Astrocyte of the hippocampus (primary cell): ENCODE measurements at regions not wholly inside any gene's neighbourhood (a gene's known extent, or its start where the extent isn't known, plus 50 kb on each side); places are given as distances from the start of the nearest gene placed in this dataset.
A peak's percentile ranks its signal among the peaks of the same experiment; 100 is the strongest.
"Not testable (repeated sequence)": the region's sequence is repeated elsewhere in the genome, so short reads cannot be mapped to it uniquely, and the experiment has no call there.

ENCODE experiments used
- DNase-seq: peaks from one replicate; pipeline ENCODE4 v3.0.0; 2011; ENCODE audit warnings: low read depth, low spot score

DNA sequence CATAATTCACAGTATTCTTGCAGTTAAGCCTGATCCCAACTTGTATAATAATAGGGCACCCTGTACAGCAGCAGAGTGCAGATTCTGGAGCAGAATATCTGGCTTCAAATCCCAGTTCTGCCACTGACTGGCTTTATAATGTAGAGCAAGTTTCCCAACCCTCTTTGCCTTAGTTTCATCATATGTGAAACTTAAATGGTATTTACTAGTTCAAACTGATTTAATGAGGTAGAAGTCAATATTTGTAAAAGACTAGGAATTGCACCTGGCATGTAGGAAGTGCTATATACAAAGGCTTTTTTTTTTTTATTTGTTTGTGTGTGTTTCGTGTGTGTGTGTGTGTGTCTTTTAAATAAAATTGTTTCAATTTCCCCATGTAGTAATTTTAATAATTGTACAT lies 125.9 kb downstream of the CCER1 start:
- no peak for DNase-seq

DNA sequence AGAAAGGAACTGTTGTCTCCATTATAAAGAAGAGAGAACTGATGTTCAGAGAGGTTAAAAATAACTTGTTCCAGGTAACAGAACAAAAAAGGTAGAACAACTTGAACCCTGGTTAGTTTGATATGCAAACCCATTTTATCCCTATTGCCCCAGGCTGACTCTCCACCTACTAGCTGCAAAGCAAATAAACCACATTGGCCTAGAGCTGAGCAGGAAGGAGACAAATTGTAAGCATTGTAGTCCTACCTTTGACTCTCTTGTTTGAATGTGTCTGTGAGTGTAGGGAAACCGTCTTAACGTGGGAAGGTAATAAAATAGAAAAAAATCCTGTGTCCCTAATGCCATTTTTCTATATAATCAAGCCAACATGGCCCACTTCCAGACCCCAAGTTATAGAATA lies 126.4 kb downstream of the CCER1 start:
- DNase-seq = no peak

GRCh38 chr12:90827567-90827966 lies 127.4 kb downstream of the CCER1 start:
- DNase-seq = no peak

DNA sequence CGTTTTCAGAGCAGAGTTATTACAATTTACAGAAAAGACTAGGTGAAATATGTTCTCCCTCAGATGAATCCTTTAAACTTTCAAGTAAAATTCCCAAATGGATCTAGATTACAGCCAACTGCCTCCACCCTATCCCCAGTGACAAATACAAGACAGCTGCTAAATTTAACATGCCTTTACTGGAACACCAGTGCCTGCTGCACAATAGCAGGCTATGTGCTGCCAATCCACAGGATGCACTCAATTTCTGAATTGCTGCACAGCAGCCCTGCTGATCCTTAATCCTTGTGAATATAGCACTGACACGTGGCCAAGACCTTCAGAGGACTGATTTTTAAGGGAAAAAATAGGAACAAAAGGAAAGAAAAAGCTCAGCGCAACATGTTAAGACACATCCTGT lies 128.9 kb downstream of the CCER1 start:
- no peak for DNase-seq

DNA sequence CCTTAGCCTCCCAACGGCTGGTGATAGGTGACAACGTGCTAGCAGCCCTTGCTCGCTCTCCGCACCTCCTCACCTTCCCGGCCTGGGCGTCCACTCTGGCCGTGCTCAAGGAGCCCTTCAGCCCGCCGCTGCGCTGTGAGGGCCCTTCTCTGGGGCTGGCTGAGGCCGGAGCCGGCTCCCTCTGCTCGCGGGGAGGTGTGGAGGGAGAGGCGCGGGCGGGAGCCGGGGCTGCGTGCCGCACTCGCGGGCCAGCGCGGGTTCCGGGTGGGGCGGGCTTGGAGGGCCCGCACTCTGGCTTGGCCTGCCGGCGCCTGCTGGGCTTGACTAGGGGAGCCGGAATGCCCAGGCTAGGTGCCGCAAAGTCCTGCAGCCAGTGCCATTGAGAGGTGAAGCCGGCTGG lies 131.1 kb downstream of the CCER1 start:
- no peak for DNase-seq

GRCh38 chr12:90819709-90820108 lies 135.3 kb downstream of the CCER1 start:
- DNase-seq = no peak

- DNase-seq = peak; percentile 31
These were observed 138.5 kb downstream of the CCER1 start for GRCh38 chr12:90816353-90817089.

- DNase-seq = no peak
These were observed 145.0 kb downstream of the CCER1 start for GRCh38 chr12:90809940-90810339.

DNA sequence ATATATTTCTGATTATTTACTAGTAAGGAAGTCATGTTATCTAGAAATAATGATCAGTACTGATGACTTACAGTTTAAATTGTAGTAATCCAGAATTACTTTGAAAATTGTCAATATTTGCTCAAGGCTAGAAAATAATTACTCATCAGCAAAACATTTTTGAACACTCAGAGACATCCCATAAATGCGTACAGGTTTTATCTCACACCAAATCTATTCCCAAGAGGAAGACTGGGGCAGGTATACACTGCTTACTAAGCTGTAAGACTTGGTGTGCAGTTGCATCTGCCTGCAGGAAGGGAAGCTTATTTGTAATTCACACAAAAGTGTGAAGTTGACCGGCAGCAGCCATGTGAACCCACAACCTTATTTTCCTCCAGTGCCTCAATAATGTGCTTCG lies 146.4 kb downstream of the CCER1 start:
- no peak for DNase-seq

DNA sequence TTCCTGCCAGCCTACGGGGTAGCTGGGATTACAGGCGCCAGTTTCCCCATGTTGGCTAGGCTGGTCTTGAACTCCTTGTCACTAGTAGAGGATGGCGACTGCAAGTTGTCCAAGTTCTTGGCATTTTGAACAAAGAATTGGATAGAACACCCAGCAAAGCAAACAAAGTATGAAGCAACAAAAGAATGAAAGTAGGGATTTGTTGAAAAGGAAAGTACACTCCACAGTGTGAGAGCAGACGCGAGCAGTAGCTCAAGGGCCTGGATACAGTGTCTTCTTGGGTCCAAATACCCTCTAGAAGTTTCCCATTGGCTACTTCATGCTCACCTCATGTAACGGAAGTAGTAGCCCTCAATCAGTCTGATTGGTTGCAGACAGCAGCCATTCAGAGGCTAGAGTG lies 152.2 kb downstream of the CCER1 start:
- no peak for DNase-seq

GRCh38 chr12:90801776-90802175 lies 153.2 kb downstream of the CCER1 start:
- peak; percentile 75 for DNase-seq

GRCh38 chr12:90794212-90794611 lies 160.8 kb downstream of the CCER1 start:
- no peak for DNase-seq

GRCh38 chr12:90792718-90793117 lies 162.3 kb downstream of the CCER1 start:
- not testable (repeated sequence) for DNase-seq

DNA sequence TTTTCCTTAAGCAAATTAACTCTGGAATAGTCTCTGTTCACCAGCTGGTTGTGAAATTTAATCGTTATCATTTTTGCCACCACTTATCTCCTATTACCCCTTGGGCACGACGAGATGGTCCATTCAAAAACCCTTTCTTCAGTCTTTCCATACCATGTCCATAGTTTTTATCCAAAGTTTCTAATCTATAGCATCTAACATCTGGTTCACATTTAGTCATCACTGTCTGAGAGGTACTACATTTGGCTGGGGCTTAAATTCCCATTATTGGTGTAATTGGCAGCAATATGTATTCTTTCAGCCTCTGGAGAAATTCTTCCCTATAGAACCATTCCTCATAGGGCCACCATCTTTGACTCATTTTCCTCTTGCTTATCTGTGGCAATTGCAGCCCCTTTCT lies 163.5 kb downstream of the CCER1 start:
- no peak for DNase-seq

GRCh38 chr12:90790747-90791146 lies 164.2 kb downstream of the CCER1 start:
- DNase-seq = no peak

- no peak for DNase-seq
These were observed 181.5 kb downstream of the CCER1 start for GRCh38 chr12:90773491-90773890.

DNA sequence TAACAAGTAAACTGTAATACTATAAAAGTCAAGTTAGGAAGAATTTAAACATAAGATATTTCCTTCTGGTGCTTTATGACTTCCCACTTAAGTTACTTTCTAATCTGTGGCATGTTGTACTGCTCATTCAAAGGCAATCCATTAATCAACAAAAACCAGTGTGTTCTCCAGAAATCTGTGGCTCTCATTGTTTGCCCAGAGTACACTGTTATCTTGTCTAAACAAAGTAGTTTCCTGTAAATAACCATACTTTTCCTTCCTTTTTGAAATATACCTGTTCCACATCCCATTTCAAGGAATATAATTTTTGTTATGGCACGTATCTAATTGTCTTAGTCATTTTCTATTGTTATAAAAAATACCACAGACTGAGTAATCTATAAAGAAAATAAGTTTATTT lies 184.1 kb downstream of the CCER1 start:
- no peak for DNase-seq

- no peak for DNase-seq
These were observed 197.0 kb downstream of the CCER1 start for GRCh38 chr12:90757957-90758356.

- no peak for DNase-seq
These were observed 209.8 kb downstream of the CCER1 start for GRCh38 chr12:90745211-90745610.

DNA sequence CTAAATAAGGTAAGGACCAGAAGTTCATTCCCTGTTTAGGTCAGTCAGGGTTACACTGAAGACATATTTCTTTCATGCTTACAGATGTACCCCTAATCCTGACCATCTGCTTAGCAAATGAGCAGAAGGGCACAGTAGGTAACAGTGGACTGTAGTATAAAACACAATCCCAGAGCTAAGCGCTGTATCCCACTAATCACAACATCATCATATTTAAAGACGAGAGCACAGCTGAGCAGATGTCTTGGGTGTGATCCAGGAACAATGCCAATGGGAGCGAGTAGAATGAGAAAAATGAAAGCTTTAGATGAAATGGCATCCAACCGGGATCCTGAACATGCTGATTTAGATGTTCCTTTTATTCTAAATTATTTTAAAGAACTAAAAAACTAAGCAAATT lies 213.4 kb downstream of the CCER1 start:
- no peak for DNase-seq

DNA sequence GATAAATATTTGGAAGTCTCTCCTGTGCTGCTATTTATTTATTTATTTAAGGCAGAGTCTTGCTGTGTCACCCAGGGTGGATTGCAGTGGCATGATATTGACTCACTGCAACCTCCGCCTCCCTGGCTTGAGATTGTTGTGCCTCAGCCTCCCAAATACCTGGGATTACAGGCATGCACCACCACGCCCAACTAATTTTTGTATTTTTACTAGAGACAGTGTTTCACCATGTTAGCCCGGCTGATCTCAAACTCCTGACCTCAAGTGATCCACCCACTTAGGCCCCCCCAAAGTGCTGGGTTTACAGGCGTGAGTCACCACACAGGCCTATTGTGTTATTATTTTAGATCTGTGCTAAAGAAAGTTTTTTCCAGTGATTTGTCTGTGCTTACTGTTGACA lies 225.2 kb downstream of the CCER1 start:
- peak; percentile 31 for DNase-seq

DNA sequence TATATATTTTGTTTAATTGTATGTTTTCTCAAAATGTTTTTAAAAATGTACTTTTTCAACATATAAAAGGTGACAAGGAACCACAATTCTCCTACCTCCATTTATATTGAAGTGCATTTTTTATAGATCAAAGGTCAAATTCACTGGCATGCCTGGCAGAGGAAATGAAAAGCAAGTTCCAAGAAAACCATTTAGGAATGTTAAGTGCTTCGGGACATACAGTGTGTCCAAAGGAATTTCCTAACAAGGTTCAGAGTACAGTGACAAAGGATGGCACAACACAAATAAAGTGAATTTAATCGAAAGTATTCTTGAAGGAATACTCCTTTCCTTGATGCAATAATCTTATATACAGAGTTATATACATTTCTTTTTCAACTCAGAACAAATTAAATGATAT lies 242.3 kb downstream of the CCER1 start:
- peak; percentile 42 for DNase-seq

DNA sequence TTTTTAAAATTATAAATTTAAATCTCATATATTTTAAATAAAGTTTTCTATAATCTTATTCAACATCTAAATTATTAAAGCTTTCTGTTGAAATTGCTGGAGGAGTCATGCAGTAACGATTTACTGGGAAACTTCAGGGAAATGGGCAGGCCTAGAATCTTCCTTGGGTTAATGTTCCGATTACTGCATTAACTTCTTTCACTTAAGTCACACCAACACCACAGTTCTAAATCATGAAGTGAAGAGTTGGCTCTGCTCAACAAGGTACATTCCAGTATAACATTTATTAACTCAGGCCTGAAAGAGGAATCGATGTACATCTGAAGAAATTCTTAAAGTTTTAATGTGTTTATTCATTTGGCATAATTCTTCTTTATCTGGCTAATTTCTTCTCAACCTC lies 244.3 kb downstream of the CCER1 start:
- DNase-seq = no peak

- no peak for DNase-seq
These were observed 248.9 kb downstream of the CCER1 start for GRCh38 chr12:90706036-90706435.
